ENCODE measurements at regions not wholly inside any gene's neighbourhood (a gene's known extent, or its start where the extent isn't known, plus 50 kb on each side); places are given as distances from the start of the nearest gene placed in this dataset.

DNA sequence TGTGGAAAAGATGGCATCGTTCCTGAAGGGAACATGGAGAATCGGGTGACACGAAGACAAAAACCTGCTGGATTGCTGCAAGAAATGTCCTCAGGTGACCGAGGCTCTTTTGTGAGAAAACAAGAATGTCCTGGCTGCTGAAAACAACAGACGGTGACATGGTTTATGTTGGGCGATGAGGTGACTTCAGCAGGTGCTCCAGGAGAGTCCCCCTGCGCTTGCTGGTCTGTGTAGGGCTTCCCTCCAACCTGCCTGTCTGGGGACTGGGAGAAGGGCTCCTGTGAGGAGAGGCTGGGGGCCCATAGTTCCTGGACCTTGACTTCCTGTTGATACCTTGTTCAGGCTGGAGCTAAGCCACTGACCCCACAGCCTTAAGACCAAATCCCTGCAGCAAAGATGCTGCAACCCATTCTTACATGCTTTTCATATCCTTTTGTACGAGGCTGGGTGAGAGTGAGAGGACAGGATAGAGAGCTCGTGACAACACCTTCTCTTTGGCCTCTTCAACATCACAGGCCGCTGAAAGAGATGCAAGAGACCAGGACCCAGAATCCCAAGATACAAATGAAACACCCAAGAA, 134.8 kb downstream of the CD83 start:
- no peak for DNase-seq (ENCODE audit: low spot score)
- H4K20me1 ChIP-seq (ENCODE audit: insufficient read depth, low read length), result no peaks in the 10 kb centered on the region
- H3K4me3 ChIP-seq (replicated peaks in 1 of 3; ENCODE audit: insufficient read depth in 1 of 3, low read depth in 2 of 3, low read length in 3 of 3), result no peak overlapping the region
- peaks cover 0 to 13% of the 10 kb centered on the region in 2 experiments; a peak in 2 of 5 replicates for H3K27me3 ChIP-seq (ENCODE audit: control insufficient read depth in 1 of 2, insufficient read depth in 2 of 2, low read length in 2 of 2)
- TF ChIP-seq ZNF891 (CRISPR knock-in tag; IDR thresholded peaks at IDR 0.05) (no peak), PAX8 (CRISPR knock-in tag; IDR thresholded peaks at IDR 0.05; ENCODE audit: borderline replicate concordance) (no peak), HOXA9 (CRISPR knock-in tag; IDR thresholded peaks at IDR 0.05; ENCODE audit: borderline replicate concordance) (no peak), ZBTB37 (CRISPR knock-in tag; IDR thresholded peaks at IDR 0.05) (no peak), MAF1 (CRISPR knock-in tag; IDR thresholded peaks at IDR 0.05; ENCODE audit: borderline replicate concordance) (no peak)
- TF ChIP-seq, protein P1, sequence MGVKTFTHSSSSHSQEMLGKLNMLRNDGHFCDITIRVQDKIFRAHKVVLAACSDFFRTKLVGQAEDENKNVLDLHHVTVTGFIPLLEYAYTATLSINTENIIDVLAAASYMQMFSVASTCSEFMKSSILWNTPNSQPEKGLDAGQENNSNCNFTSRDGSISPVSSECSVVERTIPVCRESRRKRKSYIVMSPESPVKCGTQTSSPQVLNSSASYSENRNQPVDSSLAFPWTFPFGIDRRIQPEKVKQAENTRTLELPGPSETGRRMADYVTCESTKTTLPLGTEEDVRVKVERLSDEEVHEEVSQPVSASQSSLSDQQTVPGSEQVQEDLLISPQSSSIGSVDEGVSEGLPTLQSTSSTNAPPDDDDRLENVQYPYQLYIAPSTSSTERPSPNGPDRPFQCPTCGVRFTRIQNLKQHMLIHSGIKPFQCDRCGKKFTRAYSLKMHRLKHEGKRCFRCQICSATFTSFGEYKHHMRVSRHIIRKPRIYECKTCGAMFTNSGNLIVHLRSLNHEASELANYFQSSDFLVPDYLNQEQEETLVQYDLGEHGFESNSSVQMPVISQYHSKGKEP (CRISPR knock-in tag; IDR thresholded peaks at IDR 0.05), result no peak
- no peak for ATAC-seq
- 18% methylated on average over 10 of the region's 10 CpGs for WGBS (ENCODE audit: low lambda C conversion rate)
- no peaks in the 10 kb centered on the region for H3K36me3 ChIP-seq (replicated peaks in 1 of 2; ENCODE audit: control insufficient read depth in 1 of 2, insufficient read depth in 2 of 2, low read length in 2 of 2)
- intact Hi-C loops (cut with micrococcal nuclease; ENCODE audit: unreplicated experiment) (no loop called here), in situ Hi-C loops (cut with HindIII; ENCODE audit: extremely low pct_ligation_motif_present, low pct_unique_long_range_greater_than_20kb) (no loop called here)
- H3K4me1 ChIP-seq (ENCODE audit: insufficient read depth, low read length), result no peaks in the 10 kb centered on the region
- no peaks in the 10 kb centered on the region for H3K9me3 ChIP-seq (ENCODE audit: low read length)
- ChIA-PET POLR2A (no interaction called here), CTCF (ENCODE audit: low intra/inter-chr PET ratio, low total read pairs) (no interaction called here)
- H3K9ac ChIP-seq (ENCODE audit: insufficient read depth, low read depth, low read length), result no peak overlapping the region
- H3K79me2 ChIP-seq (ENCODE audit: insufficient read depth, low read length), result no peaks in the 10 kb centered on the region
- H2AFZ ChIP-seq (ENCODE audit: low read length), result no peak overlapping the region
- no peak for FAIRE-seq
- BruUV-seq (replicated peaks), result no TSS peak
- no peak overlapping the region for H3K4me2 ChIP-seq (ENCODE audit: low read depth, low read length)
- no peak overlapping the region for H3K27ac ChIP-seq (ENCODE audit: extremely low read length, insufficient read depth, low read length)

All from HepG2 (cell line).